ENCODE measurements at regions not wholly inside any gene's neighbourhood (a gene's known extent, or its start where the extent isn't known, plus 50 kb on each side); places are given as distances from the start of the nearest gene placed in this dataset.

- no peak overlapping the region for H3K4me3 ChIP-seq
- H3K9me3 ChIP-seq: no peaks in the 10 kb centered on the region
- H3K4me1 ChIP-seq: no peaks in the 10 kb centered on the region
- WGBS, 5 donors: 38 to 58% (median 47%) methylated on average over 5 of the region's 5 CpGs
- no peak overlapping the region for H3K27ac ChIP-seq
- no peaks in the 10 kb centered on the region for H3K36me3 ChIP-seq
- peaks cover 0 to 4% (median 0%) of the 10 kb centered on the region in 7 donors for H3K27me3 ChIP-seq (replicated peaks in 1 of 7)
- TF ChIP-seq POLR2A (IDR thresholded peaks at IDR 0.05) (no peak), POLR2AphosphoS5 (IDR thresholded peaks at IDR 0.05) (no peak)
- TF ChIP-seq, protein P1, sequence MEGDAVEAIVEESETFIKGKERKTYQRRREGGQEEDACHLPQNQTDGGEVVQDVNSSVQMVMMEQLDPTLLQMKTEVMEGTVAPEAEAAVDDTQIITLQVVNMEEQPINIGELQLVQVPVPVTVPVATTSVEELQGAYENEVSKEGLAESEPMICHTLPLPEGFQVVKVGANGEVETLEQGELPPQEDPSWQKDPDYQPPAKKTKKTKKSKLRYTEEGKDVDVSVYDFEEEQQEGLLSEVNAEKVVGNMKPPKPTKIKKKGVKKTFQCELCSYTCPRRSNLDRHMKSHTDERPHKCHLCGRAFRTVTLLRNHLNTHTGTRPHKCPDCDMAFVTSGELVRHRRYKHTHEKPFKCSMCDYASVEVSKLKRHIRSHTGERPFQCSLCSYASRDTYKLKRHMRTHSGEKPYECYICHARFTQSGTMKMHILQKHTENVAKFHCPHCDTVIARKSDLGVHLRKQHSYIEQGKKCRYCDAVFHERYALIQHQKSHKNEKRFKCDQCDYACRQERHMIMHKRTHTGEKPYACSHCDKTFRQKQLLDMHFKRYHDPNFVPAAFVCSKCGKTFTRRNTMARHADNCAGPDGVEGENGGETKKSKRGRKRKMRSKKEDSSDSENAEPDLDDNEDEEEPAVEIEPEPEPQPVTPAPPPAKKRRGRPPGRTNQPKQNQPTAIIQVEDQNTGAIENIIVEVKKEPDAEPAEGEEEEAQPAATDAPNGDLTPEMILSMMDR (IDR thresholded peaks at IDR 0.05 in 8 of 11, conservative IDR thresholded peaks at IDR 0.05 in 3 of 11): no peak
- intact Hi-C loops (cut with DNase I; ENCODE audit: low total_unique reads): no loop called here
- no peak for DNase-seq
These were observed 154.9 kb downstream of the ADRA2A start for GRCh38 chr10:111231779-111232178.

GRCh38 chr10:111233439-111233838, 156.6 kb downstream of the ADRA2A start:
- no peak overlapping the region for H3K4me3 ChIP-seq
- TF ChIP-seq POLR2A (IDR thresholded peaks at IDR 0.05) (no peak), POLR2AphosphoS5 (IDR thresholded peaks at IDR 0.05) (no peak)
- TF ChIP-seq, protein P1 (IDR thresholded peaks at IDR 0.05 in 8 of 11, conservative IDR thresholded peaks at IDR 0.05 in 3 of 11): no peak
- H3K36me3 ChIP-seq: no peaks in the 10 kb centered on the region
- WGBS, 5 donors: 52 to 67% (median 64%) methylated on average over 1 of the region's 1 CpG
- H3K9me3 ChIP-seq: no peaks in the 10 kb centered on the region
- H3K4me1 ChIP-seq: no peaks in the 10 kb centered on the region
- no peak overlapping the region for H3K27ac ChIP-seq
- intact Hi-C loops (cut with DNase I; ENCODE audit: low total_unique reads): no loop called here
- DNase-seq: no peak
- peaks cover 0 to 1% (median 0%) of the 10 kb centered on the region in 7 donors for H3K27me3 ChIP-seq (replicated peaks in 1 of 7)

DNA sequence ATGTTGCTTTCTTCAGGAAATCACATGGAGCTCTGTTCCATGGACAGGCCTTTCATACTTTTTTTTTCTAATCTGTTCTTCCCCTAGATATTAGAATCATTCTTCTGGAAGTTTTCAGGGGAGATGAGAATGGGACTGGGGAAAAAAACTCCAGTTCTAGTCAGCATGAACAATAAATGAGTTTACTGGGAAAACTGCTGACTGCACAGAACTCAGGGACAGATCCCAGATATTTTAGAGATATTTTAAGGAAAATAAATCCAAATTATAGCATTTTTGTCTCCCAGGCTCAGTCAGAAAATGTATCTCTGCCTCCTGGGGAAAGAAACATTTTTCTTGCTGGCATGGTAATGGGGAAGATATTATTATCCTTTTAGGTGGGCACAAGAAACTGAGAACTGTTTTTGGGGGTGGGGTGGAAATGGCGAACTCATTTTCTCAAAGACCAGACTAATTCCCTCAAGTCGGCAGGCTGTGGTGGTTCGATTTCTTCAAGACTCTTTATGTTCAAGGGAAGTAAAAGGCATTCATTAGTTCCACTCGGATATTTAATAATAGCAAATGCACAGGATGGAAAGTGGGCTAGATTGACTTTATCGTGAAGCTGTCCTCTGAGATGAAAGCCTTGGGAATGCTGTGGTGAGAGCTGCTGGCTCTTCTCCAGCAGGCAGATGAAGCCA, 157.5 kb downstream of the ADRA2A start:
- H3K27me3 ChIP-seq (replicated peaks in 1 of 7): no peaks in the 10 kb centered on the region
- no peak for DNase-seq
- H3K9me3 ChIP-seq: no peaks in the 10 kb centered on the region
- 77 to 90% (median 85%) methylated on average over 5 of the region's 5 CpGs for WGBS, 5 donors
- TF ChIP-seq POLR2A (IDR thresholded peaks at IDR 0.05) (no peak), POLR2AphosphoS5 (IDR thresholded peaks at IDR 0.05) (no peak)
- TF ChIP-seq, protein P1 (IDR thresholded peaks at IDR 0.05 in 8 of 11, conservative IDR thresholded peaks at IDR 0.05 in 3 of 11): no peak
- intact Hi-C loops (cut with DNase I; ENCODE audit: low total_unique reads): no loop called here
- no peaks in the 10 kb centered on the region for H3K36me3 ChIP-seq
- no peak overlapping the region for H3K27ac ChIP-seq
- no peaks in the 10 kb centered on the region for H3K4me1 ChIP-seq
- no peak overlapping the region for H3K4me3 ChIP-seq

DNA sequence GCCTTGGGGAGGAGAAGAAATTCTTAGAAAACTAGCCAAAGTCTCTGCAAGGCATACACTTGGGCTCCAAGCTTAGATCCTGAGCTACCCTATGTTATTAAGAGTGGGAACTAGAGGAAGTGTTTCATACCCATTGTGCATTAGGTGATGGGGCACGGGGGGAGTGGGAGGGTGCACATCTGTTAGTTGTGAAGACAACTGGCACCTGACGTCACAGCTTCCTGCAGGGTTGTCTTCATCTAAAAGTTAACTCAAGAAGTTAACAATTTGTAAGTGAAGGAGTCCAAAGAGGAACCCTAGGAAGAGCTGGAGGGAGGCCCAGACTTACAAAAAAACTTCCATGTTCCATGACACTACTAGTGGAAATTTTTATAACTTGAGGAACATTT, 158.1 kb downstream of the ADRA2A start:
- Histone ChIP-seq H3K4me1 (no peaks in the 10 kb centered on the region), H3K36me3 (no peaks in the 10 kb centered on the region), H3K9me3 (no peaks in the 10 kb centered on the region), H3K27ac (no peak overlapping the region), H3K4me3 (no peak overlapping the region), H3K27me3 (replicated peaks in 1 of 7) (no peaks in the 10 kb centered on the region)
- no peak for TF ChIP-seq POLR2AphosphoS5 (IDR thresholded peaks at IDR 0.05)
- TF ChIP-seq, protein P1 (IDR thresholded peaks at IDR 0.05 in 8 of 11, conservative IDR thresholded peaks at IDR 0.05 in 3 of 11): no peak
- TF ChIP-seq POLR2A (IDR thresholded peaks at IDR 0.05): no peak
- intact Hi-C loops (cut with DNase I; ENCODE audit: low total_unique reads): no loop called here
- no peak for DNase-seq
- WGBS, 5 donors: 44 to 69% (median 58%) methylated on average over 2 of the region's 2 CpGs

All from spleen (tissue), 11 donors.